B cell (primary cell): ENCODE measurements at regions not wholly inside any gene's neighbourhood (a gene's known extent, or its start where the extent isn't known, plus 50 kb on each side); places are given as distances from the start of the nearest gene placed in this dataset.
"Not testable (repeated sequence)": the region's sequence is repeated elsewhere in the genome, so short reads cannot be mapped to it uniquely, and the experiment has no call there.

ENCODE experiments used
- ATAC-seq: fragments of 200-7000 bp; cut with Tn5 transposase; one replicate; pipeline ENCODE4 v1.10.0; 2021; ENCODE audit warnings: low read depth, mild to moderate bottlenecking, moderate number of reproducible peaks, moderate library complexity
- CTCF ChIA-PET: fragments of 350-600 bp; sonication (Branson Sonifier 250); formaldehyde crosslinking; loops from one replicate; lab custom pipeline; 2021; ENCODE audit warnings: antibody characterized with exemption, inconsistent platforms; lab: Charles Lee
- POLR2A ChIA-PET: fragments of 350-600 bp; sonication (Branson Sonifier 250); formaldehyde crosslinking; loops from one replicate; lab custom pipeline; 2021; ENCODE audit warnings: antibody characterized with exemption; lab: Charles Lee
- DNase-seq: peaks from one replicate; pipeline ENCODE4 v3.0.0; 2013
- H2AFZ ChIP-seq: 2 replicates; pipeline ENCODE4 v1.6.1; 2012; ENCODE audit warnings: mild to moderate bottlenecking, low read depth, low read length; ENCODE audit not compliant: insufficient read depth, poor library complexity, severe bottlenecking
- H3K27ac ChIP-seq, 2 donors: 1 replicate in 1 of 2; 2 replicates in 1 of 2; pipeline ENCODE4 v1.5.1; 2012 to 2013; ENCODE audit warnings: low read length in 2 of 2, mild to moderate bottlenecking in 2 of 2, moderate library complexity in 1 of 2
- H3K27me3 ChIP-seq, 4 experiments: fragments of 200-600 bp in 1 of 4; sonication (generic) in 1 of 4; replicated peaks in 1 of 4; 1 replicate in 2 of 4; 2 replicates in 2 of 4; pipeline versions ENCODE4 v1.6.1 to v1.7.0; 2013 to 2016; ENCODE audit warnings: low read length in 3 of 4, mild to moderate bottlenecking in 2 of 4, mixed read lengths in 1 of 4, moderate library complexity in 1 of 4; ENCODE audit not compliant: insufficient read depth in 4 of 4, control insufficient read depth in 3 of 4; ENCODE audit errors: control extremely low read depth in 1 of 4
- H3K36me3 ChIP-seq, 2 experiments: replicated peaks in 1 of 2; 1 replicate in 1 of 2; 2 replicates in 1 of 2; pipeline versions ENCODE4 v1.6.1 to v1.7.1; 2013; ENCODE audit warnings: low read length in 1 of 2; ENCODE audit not compliant: insufficient read depth in 2 of 2, control insufficient read depth in 1 of 2; ENCODE audit errors: control extremely low read depth in 1 of 2, extremely low read depth in 1 of 2
- H3K4me1 ChIP-seq, 2 donors: fragments of 200-600 bp in 1 of 2; sonication (generic) in 1 of 2; 1 replicate in 1 of 2; 2 replicates in 1 of 2; pipeline versions ENCODE4 v1.5.1 to v1.6.1; 2013 to 2017; ENCODE audit warnings: low read length in 2 of 2; ENCODE audit not compliant: control insufficient read depth in 2 of 2, insufficient read depth in 2 of 2
- H3K4me2 ChIP-seq: replicated peaks from 2 replicates; pipeline ENCODE3; 2012; ENCODE audit warnings: mild to moderate bottlenecking, low read depth, low read length; ENCODE audit not compliant: poor library complexity, severe bottlenecking
- H3K4me3 ChIP-seq, 5 experiments: fragments of 200-600 bp in 1 of 5; sonication (generic) in 1 of 5; 1 replicate in 3 of 5; 2 replicates in 2 of 5; pipeline versions ENCODE4 v1.5.1 to v1.7.0; 2011 to 2016; ENCODE audit warnings: low read length in 4 of 5, mild to moderate bottlenecking in 4 of 5, low read depth in 2 of 5, control low read depth in 1 of 5, moderate library complexity in 1 of 5; ENCODE audit not compliant: insufficient read depth in 1 of 5; ENCODE audit errors: control extremely low read depth in 1 of 5, extremely low read depth in 1 of 5
- H3K79me2 ChIP-seq: fragments of 200-600 bp; sonication (generic); one replicate; pipeline ENCODE4 v1.6.0; 2016; ENCODE audit warnings: low read length; ENCODE audit not compliant: control insufficient read depth, insufficient read depth
- H3K9ac ChIP-seq: fragments of 200-600 bp; sonication (generic); 2 replicates; pipeline ENCODE4 v1.6.1; 2017; ENCODE audit warnings: mild to moderate bottlenecking, low read length, moderate library complexity
- H3K9me3 ChIP-seq, 3 donors: one replicate each; pipeline versions ENCODE4 v1.6.1 to v1.7.1; 2013; ENCODE audit warnings: low read length in 2 of 3; ENCODE audit not compliant: control insufficient read depth in 2 of 3, insufficient read depth in 1 of 3; ENCODE audit errors: control extremely low read depth in 1 of 3
- H4K20me1 ChIP-seq: 2 replicates; pipeline ENCODE4 v1.6.0; 2012; ENCODE audit warnings: mild to moderate bottlenecking, low read length; ENCODE audit not compliant: insufficient read depth, control insufficient read depth, poor library complexity, severe bottlenecking
- H3K27ac Mint-ChIP-seq: one replicate; pipeline ENCODE4 v1.8.0; 2021; ENCODE audit warnings: mixed read lengths
- H3K27me3 Mint-ChIP-seq: one replicate; pipeline ENCODE4 v1.8.0; 2021; ENCODE audit warnings: mixed read lengths
- H3K4me1 Mint-ChIP-seq: one replicate; pipeline ENCODE4 v1.8.0; 2021; ENCODE audit warnings: mixed read lengths
- H3K4me3 Mint-ChIP-seq: one replicate; pipeline ENCODE4 v1.8.0; 2021; ENCODE audit warnings: mixed read lengths
- H3K9me3 Mint-ChIP-seq: one replicate; pipeline ENCODE4 v1.8.0; 2022; ENCODE audit warnings: mixed read lengths; ENCODE audit not compliant: insufficient read depth
- EZH2 ChIP-seq: IDR thresholded peaks from 2 replicates; pipeline ENCODE4 v1.6.1; 2012; ENCODE audit warnings: borderline replicate concordance, low read depth, mild to moderate bottlenecking, moderate library complexity, low read length; ENCODE audit not compliant: insufficient read depth, poor library complexity, severe bottlenecking
- WGBS: methylation state at CpG from one replicate; pipeline ENCODE4 v1.1.5; 2013; ENCODE audit warnings: missing lambda C conversion rate; ENCODE audit not compliant: insufficient coverage; 5-methylcytosine and 5-hydroxymethylcytosine counted together
- intact Hi-C: fragments of 100-400 bp; cut with micrococcal nuclease; formaldehyde crosslinking; loops from one replicate; pipeline ENCODE4 v1.10.0; 2022
- TF ChIP-seq, protein P1 (sequence below): fragments of 200-600 bp; IDR thresholded peaks from one replicate; pipeline ENCODE4 v1.8.0; 2022; ENCODE audit warnings: antibody characterized with exemption, mild to moderate bottlenecking

DNA sequence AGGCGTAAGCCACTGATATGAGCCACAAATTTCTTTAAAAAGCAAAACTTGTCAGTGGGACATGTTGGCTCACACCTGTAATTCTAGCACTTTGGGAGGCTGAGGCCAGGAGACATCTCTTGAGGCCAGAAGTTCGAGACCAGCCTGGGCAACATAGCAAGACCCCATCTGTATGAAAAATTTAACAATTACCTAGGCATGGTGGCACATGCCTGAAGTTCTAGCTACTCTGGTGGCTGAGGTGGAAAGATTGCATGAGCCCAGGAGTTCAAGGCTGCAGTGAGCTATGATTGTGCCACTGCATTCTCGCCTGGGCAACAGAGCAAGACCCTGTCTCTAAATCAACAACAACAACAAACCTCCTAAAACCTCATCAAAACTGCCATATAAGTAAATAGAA lies 147.6 kb upstream of the BARHL2 start:
- Histone ChIP-seq H3K9me3 (peaks cover 2 to 6% (median 4%) of the 10 kb centered on the region in 3 donors), H3K36me3 (no peaks in the 10 kb centered on the region), H4K20me1 (no peaks in the 10 kb centered on the region), H3K4me3 (no peak overlapping the region), H3K79me2 (no peaks in the 10 kb centered on the region), H3K4me1 (no peaks in the 10 kb centered on the region), H3K4me2 (no peak overlapping the region), H3K9ac (no peak overlapping the region), H3K27me3 (peaks cover 0 to under 1% (median 0%) of the 10 kb centered on the region in 4 experiments), H3K27ac (no peak overlapping the region), H2AFZ (no peak overlapping the region)
- DNase-seq: no peak
- no peak for TF ChIP-seq EZH2
- TF ChIP-seq, protein P1, sequence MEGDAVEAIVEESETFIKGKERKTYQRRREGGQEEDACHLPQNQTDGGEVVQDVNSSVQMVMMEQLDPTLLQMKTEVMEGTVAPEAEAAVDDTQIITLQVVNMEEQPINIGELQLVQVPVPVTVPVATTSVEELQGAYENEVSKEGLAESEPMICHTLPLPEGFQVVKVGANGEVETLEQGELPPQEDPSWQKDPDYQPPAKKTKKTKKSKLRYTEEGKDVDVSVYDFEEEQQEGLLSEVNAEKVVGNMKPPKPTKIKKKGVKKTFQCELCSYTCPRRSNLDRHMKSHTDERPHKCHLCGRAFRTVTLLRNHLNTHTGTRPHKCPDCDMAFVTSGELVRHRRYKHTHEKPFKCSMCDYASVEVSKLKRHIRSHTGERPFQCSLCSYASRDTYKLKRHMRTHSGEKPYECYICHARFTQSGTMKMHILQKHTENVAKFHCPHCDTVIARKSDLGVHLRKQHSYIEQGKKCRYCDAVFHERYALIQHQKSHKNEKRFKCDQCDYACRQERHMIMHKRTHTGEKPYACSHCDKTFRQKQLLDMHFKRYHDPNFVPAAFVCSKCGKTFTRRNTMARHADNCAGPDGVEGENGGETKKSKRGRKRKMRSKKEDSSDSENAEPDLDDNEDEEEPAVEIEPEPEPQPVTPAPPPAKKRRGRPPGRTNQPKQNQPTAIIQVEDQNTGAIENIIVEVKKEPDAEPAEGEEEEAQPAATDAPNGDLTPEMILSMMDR: no peak
- Mint-ChIP-seq H3K9me3 (no peaks in the 10 kb centered on the region), H3K4me3 (no peak overlapping the region), H3K27ac (no peak overlapping the region), H3K27me3 (no peaks in the 10 kb centered on the region), H3K4me1 (no peaks in the 10 kb centered on the region)
- CTCF ChIA-PET: interaction anchor here (0.7 kb wide), 1 partner anchor 16 kb away, joined by 3 read pairs; no protein-coding TSS in a partner anchor
- no peak for ATAC-seq
- WGBS: 100% methylated on average over 1 of the region's 3 CpGs
- intact Hi-C loops: no loop called here
- POLR2A ChIA-PET: no interaction called here

DNA sequence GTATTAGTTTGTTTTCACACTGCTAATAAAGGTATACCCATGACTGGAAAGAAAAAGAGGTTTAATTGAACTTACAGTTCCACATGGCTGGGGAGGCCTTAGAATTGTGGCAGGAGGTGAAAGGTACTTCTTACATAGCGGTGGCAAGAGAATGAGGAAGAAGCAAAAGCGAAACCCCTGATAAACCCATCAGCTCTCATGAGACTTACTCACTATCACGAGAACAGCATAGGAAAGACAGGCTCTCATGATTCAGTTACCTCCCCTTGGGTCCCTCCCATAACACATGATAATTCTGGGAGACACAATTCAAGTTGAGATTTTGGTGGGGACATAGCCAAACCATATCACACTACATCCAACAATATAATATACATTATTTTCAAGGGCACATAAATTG lies 145.7 kb upstream of the BARHL2 start:
- intact Hi-C loops: no loop called here
- Mint-ChIP-seq H3K27ac (no peak overlapping the region), H3K27me3 (no peaks in the 10 kb centered on the region), H3K9me3 (no peaks in the 10 kb centered on the region), H3K4me1 (no peaks in the 10 kb centered on the region), H3K4me3 (no peak overlapping the region)
- ATAC-seq (no peak), DNase-seq (no peak)
- Histone ChIP-seq H4K20me1 (no peaks in the 10 kb centered on the region), H3K4me2 (no peak overlapping the region), H3K27ac (no peak overlapping the region), H3K9me3 (peaks cover 2 to 6% (median 5%) of the 10 kb centered on the region in 3 donors), H3K27me3 (peaks cover 0 to 3% (median 0%) of the 10 kb centered on the region in 4 experiments), H3K79me2 (no peaks in the 10 kb centered on the region), H3K4me1 (no peaks in the 10 kb centered on the region), H3K36me3 (no peaks in the 10 kb centered on the region), H3K4me3 (no peak overlapping the region), H3K9ac (no peak overlapping the region), H2AFZ (no peak overlapping the region)
- whole genome bisulfite sequencing: 70% methylated on average over 2 of the region's 3 CpGs
- TF ChIP-seq EZH2: no peak
- TF ChIP-seq, protein P1: no peak
- ChIA-PET POLR2A (no interaction called here), CTCF (no interaction called here)

DNA sequence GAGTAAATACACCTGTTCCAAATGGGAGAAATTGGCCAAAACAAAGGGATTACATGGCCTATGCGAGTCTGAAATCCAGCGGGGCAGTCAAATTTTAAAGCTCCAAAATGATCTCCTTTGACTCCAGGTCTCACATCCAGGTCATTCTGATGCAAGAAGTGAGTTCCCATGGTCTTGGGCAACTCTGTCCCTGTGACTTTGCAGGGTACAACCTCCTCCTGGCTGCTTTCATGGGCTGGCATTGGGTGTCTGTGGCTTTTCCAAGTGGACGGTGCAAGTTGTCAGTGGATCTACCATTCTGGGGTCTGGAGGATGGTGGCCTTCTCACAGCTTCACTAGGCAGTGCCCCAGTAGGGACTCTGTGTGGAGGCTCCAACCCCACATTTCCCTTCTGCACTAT lies 144.3 kb upstream of the BARHL2 start:
- H3K27ac Mint-ChIP-seq, H3K9me3 ChIP-seq, H3K27me3 ChIP-seq, H3K27me3 Mint-ChIP-seq, H3K4me3 ChIP-seq, H3K27ac ChIP-seq, H3K4me1 ChIP-seq, intact Hi-C loops, H3K79me2 ChIP-seq, H4K20me1 ChIP-seq, POLR2A ChIA-PET, H3K4me2 ChIP-seq, H2AFZ ChIP-seq, H3K4me1 Mint-ChIP-seq, H3K9ac ChIP-seq, H3K4me3 Mint-ChIP-seq, H3K36me3 ChIP-seq, CTCF ChIA-PET, DNase-seq, ATAC-seq, H3K9me3 Mint-ChIP-seq: not testable (repeated sequence)
- WGBS: 100% methylated on average over 3 of the region's 3 CpGs
